ENCODE measurements at regions not wholly inside any gene's neighbourhood (a gene's known extent, or its start where the extent isn't known, plus 50 kb on each side); places are given as distances from the start of the nearest gene placed in this dataset.
"Not testable (repeated sequence)": the region's sequence is repeated elsewhere in the genome, so short reads cannot be mapped to it uniquely, and the experiment has no call there.

GRCh38 chr1:60619581-60619980 is 462.8 kb upstream of the NFIA start:
- DNase-seq (ENCODE audit: missing footprints): no peak
- ATAC-seq: no peak
- intact Hi-C loops (cut with DNase I): no loop called here

- intact Hi-C loops (cut with DNase I): no loop called here
- DNase-seq (ENCODE audit: missing footprints) (no peak), ATAC-seq (no peak)
These were observed 466.7 kb upstream of the NFIA start for GRCh38 chr1:60615666-60616065.

GRCh38 chr1:60612790-60613189 is 469.6 kb upstream of the NFIA start:
- intact Hi-C loops (cut with DNase I): no loop called here
- ATAC-seq: no peak
- DNase-seq (ENCODE audit: missing footprints): no peak

- ATAC-seq; DNase-seq (ENCODE audit: missing footprints); intact Hi-C loops (cut with DNase I): not testable (repeated sequence)
These were observed 475.4 kb upstream of the NFIA start for GRCh38 chr1:60606921-60607320.

GRCh38 chr1:60600532-60600931 is 481.8 kb upstream of the NFIA start:
- intact Hi-C loops (cut with DNase I): no loop called here
- ATAC-seq (no peak), DNase-seq (ENCODE audit: missing footprints) (no peak)

- no peak for ATAC-seq
- intact Hi-C loops (cut with DNase I): no loop called here
- no peak for DNase-seq (ENCODE audit: missing footprints)
These were observed 482.8 kb upstream of the NFIA start for GRCh38 chr1:60599574-60599973.

- intact Hi-C loops (cut with DNase I): no loop called here
- DNase-seq (ENCODE audit: missing footprints): no peak
- ATAC-seq: no peak
These were observed 484.1 kb upstream of the NFIA start for GRCh38 chr1:60598041-60598910.

GRCh38 chr1:60596791-60597750 is 485.3 kb upstream of the NFIA start:
- ATAC-seq (no peak), DNase-seq (ENCODE audit: missing footprints) (no peak)
- intact Hi-C loops (cut with DNase I): no loop called here

- no peak for ATAC-seq
- intact Hi-C loops (cut with DNase I): no loop called here
- DNase-seq (ENCODE audit: missing footprints): no peak
These were observed 490.8 kb upstream of the NFIA start for GRCh38 chr1:60591583-60591982.

- intact Hi-C loops (cut with DNase I): no loop called here
- DNase-seq (ENCODE audit: missing footprints) (no peak), ATAC-seq (no peak)
These were observed 492.4 kb upstream of the NFIA start for GRCh38 chr1:60589916-60590315.

- intact Hi-C loops (cut with DNase I): no loop called here
- DNase-seq (ENCODE audit: missing footprints) (no peak), ATAC-seq (no peak)
These were observed 493.2 kb upstream of the NFIA start for GRCh38 chr1:60589046-60589748.

- DNase-seq (ENCODE audit: missing footprints) (no peak), ATAC-seq (no peak)
- intact Hi-C loops (cut with DNase I): no loop called here
These were observed 498.0 kb upstream of the NFIA start for GRCh38 chr1:60584371-60584770.

GRCh38 chr1:60583696-60584095 is 498.7 kb upstream of the NFIA start:
- ATAC-seq (no peak), DNase-seq (ENCODE audit: missing footprints) (no peak)
- intact Hi-C loops (cut with DNase I): no loop called here

- intact Hi-C loops (cut with DNase I): no loop called here
- DNase-seq (ENCODE audit: missing footprints): no peak
- ATAC-seq: no peak
These were observed 500.7 kb upstream of the NFIA start for GRCh38 chr1:60581455-60582220.

- ATAC-seq (no peak), DNase-seq (ENCODE audit: missing footprints) (no peak)
- intact Hi-C loops (cut with DNase I): no loop called here
These were observed 503.5 kb upstream of the C1orf87 start for GRCh38 chr1:60577029-60577428.

- DNase-seq (ENCODE audit: missing footprints): no peak
- intact Hi-C loops (cut with DNase I): no loop called here
- ATAC-seq: no peak
These were observed 501.9 kb upstream of the C1orf87 start for GRCh38 chr1:60575326-60575977.

- ATAC-seq (no peak), DNase-seq (ENCODE audit: missing footprints) (no peak)
- intact Hi-C loops (cut with DNase I): no loop called here
These were observed 500.3 kb upstream of the C1orf87 start for GRCh38 chr1:60573726-60574409.

GRCh38 chr1:60573121-60573520 is 499.6 kb upstream of the C1orf87 start:
- intact Hi-C loops (cut with DNase I): no loop called here
- no peak for ATAC-seq
- DNase-seq (ENCODE audit: missing footprints): no peak

Data from Right ventricle myocardium inferior (tissue), 1 donor.